ENCODE measurements at regions not wholly inside any gene's neighbourhood (a gene's known extent, or its start where the extent isn't known, plus 50 kb on each side); places are given as distances from the start of the nearest gene placed in this dataset.

GRCh38 chr18:65358306-65358705 lies 392.5 kb upstream of the CDH7 start:
- H3K9ac ChIP-seq (ENCODE audit: control insufficient read depth, extremely low read depth, insufficient read depth, low read length): no peak overlapping the region
- no peaks in the 10 kb centered on the region for H3K36me3 ChIP-seq (ENCODE audit: control insufficient read depth in 2 of 2, extremely low read depth in 1 of 2, insufficient read depth in 2 of 2, low read length in 2 of 2)
- TF ChIP-seq CTCF (optimal IDR thresholded peaks at IDR 0.05 in 1 of 3, IDR thresholded peaks at IDR 0.05 in 1 of 3, conservative IDR thresholded peaks at IDR 0.05 in 1 of 3; ENCODE audit: extremely low read depth in 1 of 3, insufficient read depth in 2 of 3, low read length in 3 of 3): no peak
- TF ChIP-seq EZH2 (IDR thresholded peaks at IDR 0.05; ENCODE audit: low read length): no peak
- H3K9me3 ChIP-seq (ENCODE audit: control insufficient read depth, low read depth, low read length): no peaks in the 10 kb centered on the region
- no peaks in the 10 kb centered on the region for H3K27me3 ChIP-seq (ENCODE audit: control insufficient read depth, extremely low read depth, insufficient read depth, low read length)
- H3K79me2 ChIP-seq (ENCODE audit: control insufficient read depth, insufficient read depth, low read length): no peaks in the 10 kb centered on the region
- no peaks in the 10 kb centered on the region for H4K20me1 ChIP-seq (ENCODE audit: control insufficient read depth, extremely low read depth, insufficient read depth, low read length)
- no peak for FAIRE-seq
- no peak overlapping the region for H2AFZ ChIP-seq (ENCODE audit: control insufficient read depth, low read length)
- H3K4me1 ChIP-seq (ENCODE audit: control insufficient read depth, extremely low read depth, insufficient read depth, low read length): no peaks in the 10 kb centered on the region
- no peak for DNase-seq (ENCODE audit: low read depth, low spot score)
- dilution Hi-C loops (cut with MboI; ENCODE audit: extremely low pct_ligation_motif_present, low sequenced_read_pairs): no loop called here
- no peaks in the 10 kb centered on the region for H3K9me1 ChIP-seq (ENCODE audit: control insufficient read depth, extremely low read depth, insufficient read depth, low read length)
- H3K4me2 ChIP-seq (ENCODE audit: control insufficient read depth, extremely low read depth, insufficient read depth, low read depth, low read length): no peak overlapping the region
- H3K27ac ChIP-seq (ENCODE audit: control insufficient read depth, insufficient read depth, low read length): no peak overlapping the region
- no peak overlapping the region for H3K4me3 ChIP-seq (ENCODE audit: control insufficient read depth in 2 of 3, extremely low read depth in 1 of 3, insufficient read depth in 2 of 3, low read depth in 1 of 3, low read length in 3 of 3)

GRCh38 chr18:65352186-65352585 lies 398.6 kb upstream of the CDH7 start:
- H3K9ac ChIP-seq (ENCODE audit: control insufficient read depth, extremely low read depth, insufficient read depth, low read length): no peak overlapping the region
- TF ChIP-seq EZH2 (IDR thresholded peaks at IDR 0.05; ENCODE audit: low read length) (no peak), CTCF (optimal IDR thresholded peaks at IDR 0.05 in 1 of 3, IDR thresholded peaks at IDR 0.05 in 1 of 3, conservative IDR thresholded peaks at IDR 0.05 in 1 of 3; ENCODE audit: extremely low read depth in 1 of 3, insufficient read depth in 2 of 3, low read length in 3 of 3) (no peak)
- H3K4me2 ChIP-seq (ENCODE audit: control insufficient read depth, extremely low read depth, insufficient read depth, low read depth, low read length): no peak overlapping the region
- H3K9me3 ChIP-seq (ENCODE audit: control insufficient read depth, low read depth, low read length): no peaks in the 10 kb centered on the region
- no peaks in the 10 kb centered on the region for H4K20me1 ChIP-seq (ENCODE audit: control insufficient read depth, extremely low read depth, insufficient read depth, low read length)
- no peaks in the 10 kb centered on the region for H3K36me3 ChIP-seq (ENCODE audit: control insufficient read depth in 2 of 2, extremely low read depth in 1 of 2, insufficient read depth in 2 of 2, low read length in 2 of 2)
- H3K27ac ChIP-seq (ENCODE audit: control insufficient read depth, insufficient read depth, low read length): no peak overlapping the region
- no peaks in the 10 kb centered on the region for H3K79me2 ChIP-seq (ENCODE audit: control insufficient read depth, insufficient read depth, low read length)
- H3K9me1 ChIP-seq (ENCODE audit: control insufficient read depth, extremely low read depth, insufficient read depth, low read length): no peaks in the 10 kb centered on the region
- H3K27me3 ChIP-seq (ENCODE audit: control insufficient read depth, extremely low read depth, insufficient read depth, low read length): no peaks in the 10 kb centered on the region
- H3K4me1 ChIP-seq (ENCODE audit: control insufficient read depth, extremely low read depth, insufficient read depth, low read length): no peaks in the 10 kb centered on the region
- dilution Hi-C loops (cut with MboI; ENCODE audit: extremely low pct_ligation_motif_present, low sequenced_read_pairs): no loop called here
- FAIRE-seq (no peak), DNase-seq (ENCODE audit: low read depth, low spot score) (no peak)
- H3K4me3 ChIP-seq (ENCODE audit: control insufficient read depth in 2 of 3, extremely low read depth in 1 of 3, insufficient read depth in 2 of 3, low read depth in 1 of 3, low read length in 3 of 3): no peak overlapping the region
- no peak overlapping the region for H2AFZ ChIP-seq (ENCODE audit: control insufficient read depth, low read length)

Measured in keratinocyte (primary cell).